Mesenchymal stem cell (in vitro differentiated cells and primary cell): ENCODE measurements at regions not wholly inside any gene's neighbourhood (a gene's known extent, or its start where the extent isn't known, plus 50 kb on each side); places are given as distances from the start of the nearest gene placed in this dataset.
"Not testable (repeated sequence)": the region's sequence is repeated elsewhere in the genome, so short reads cannot be mapped to it uniquely, and the experiment has no call there.

Experiments used
- DNase-seq: peaks from one replicate; pipeline ENCODE4 v3.0.0-alpha.2; 2013
- H2AFZ ChIP-seq: one replicate; pipeline ENCODE4 v1.6.1; 2013; ENCODE audit warnings: low read depth, mild to moderate bottlenecking, control low read depth, inconsistent platforms, low read length, moderate library complexity
- H2AK5ac ChIP-seq: 2 replicates; pipeline ENCODE4 v1.6.1; 2013; ENCODE audit warnings: low read length, moderate library complexity, mild to moderate bottlenecking, inconsistent platforms; ENCODE audit not compliant: severe bottlenecking
- H2BK120ac ChIP-seq: one replicate; pipeline ENCODE4 v1.6.1; 2013; ENCODE audit warnings: low read depth, mild to moderate bottlenecking, inconsistent platforms, low read length, moderate library complexity
- H2BK12ac ChIP-seq, 2 experiments: one replicate each; pipeline ENCODE4 v1.6.1; 2013; ENCODE audit warnings: inconsistent platforms in 2 of 2, low read length in 2 of 2, mild to moderate bottlenecking in 2 of 2, moderate library complexity in 2 of 2, control low read depth in 1 of 2
- H2BK15ac ChIP-seq: one replicate; pipeline ENCODE4 v1.6.1; 2013; ENCODE audit warnings: mild to moderate bottlenecking, low read depth, inconsistent platforms; ENCODE audit not compliant: poor library complexity, severe bottlenecking
- H2BK5ac ChIP-seq: 2 replicates; pipeline ENCODE4 v1.6.1; 2013; ENCODE audit warnings: low read depth, mild to moderate bottlenecking, low read length, control low read depth, inconsistent platforms; ENCODE audit not compliant: poor library complexity, severe bottlenecking
- H3K14ac ChIP-seq, 2 experiments: one replicate each; pipeline ENCODE4 v1.6.1; 2013; ENCODE audit warnings: inconsistent platforms in 2 of 2, low read length in 2 of 2, control low read depth in 1 of 2, mild to moderate bottlenecking in 1 of 2, moderate library complexity in 1 of 2
- H3K18ac ChIP-seq, 2 experiments: one replicate each; pipeline ENCODE4 v1.6.1; 2013; ENCODE audit warnings: inconsistent platforms in 2 of 2, low read length in 2 of 2, control low read depth in 1 of 2, low read depth in 1 of 2, mild to moderate bottlenecking in 1 of 2
- H3K23ac ChIP-seq, 2 experiments: one replicate each; pipeline ENCODE4 v1.6.1; 2013; ENCODE audit warnings: inconsistent platforms in 2 of 2, low read length in 2 of 2, mild to moderate bottlenecking in 2 of 2, moderate library complexity in 2 of 2, control low read depth in 1 of 2
- H3K27ac ChIP-seq: 2 replicates; pipeline ENCODE4 v1.5.1; 2013; ENCODE audit warnings: mild to moderate bottlenecking, moderate library complexity, low read length, control low read depth, inconsistent platforms; ENCODE audit not compliant: poor library complexity, severe bottlenecking
- H3K27me3 ChIP-seq, 2 experiments: 2 replicates each; pipeline versions ENCODE4 v1.6.1 to v1.7.0; 2013; ENCODE audit warnings: low read length in 2 of 2, mild to moderate bottlenecking in 2 of 2, moderate library complexity in 2 of 2, control low read depth in 1 of 2, inconsistent platforms in 1 of 2; ENCODE audit not compliant: control insufficient read depth in 1 of 2, insufficient read depth in 1 of 2
- H3K36me3 ChIP-seq, 2 experiments: 2 replicates each; pipeline versions ENCODE4 v1.6.1 to v1.7.0; 2013; ENCODE audit warnings: low read length in 2 of 2, control low read depth in 1 of 2, inconsistent platforms in 1 of 2, low read depth in 1 of 2, mild to moderate bottlenecking in 1 of 2; ENCODE audit not compliant: insufficient read depth in 2 of 2, control insufficient read depth in 1 of 2
- H3K4ac ChIP-seq, 2 experiments: one replicate each; pipeline ENCODE4 v1.6.1; 2013; ENCODE audit warnings: inconsistent platforms in 2 of 2, low read length in 2 of 2, mild to moderate bottlenecking in 2 of 2, moderate library complexity in 2 of 2, control low read depth in 1 of 2, low read depth in 1 of 2
- H3K4me1 ChIP-seq: 2 replicates; pipeline ENCODE4 v1.6.1; 2013; ENCODE audit warnings: low read depth, low read length, control low read depth; ENCODE audit not compliant: control insufficient read depth, insufficient read depth
- H3K4me2 ChIP-seq: 2 replicates; pipeline ENCODE4 v1.6.1; 2013; ENCODE audit warnings: low read length, mild to moderate bottlenecking, inconsistent platforms; ENCODE audit not compliant: poor library complexity, severe bottlenecking
- H3K4me3 ChIP-seq, 2 experiments: 2 replicates each; pipeline versions ENCODE4 v1.5.1 to v1.7.0; 2013; ENCODE audit warnings: low read length in 2 of 2, mild to moderate bottlenecking in 2 of 2, control low read depth in 1 of 2, low read depth in 1 of 2; ENCODE audit not compliant: insufficient read depth in 1 of 2
- H3K79me1 ChIP-seq: replicated peaks from 2 replicates; pipeline ENCODE4 v1.6.1; 2013; ENCODE audit warnings: mild to moderate bottlenecking, control low read depth, low read length, inconsistent platforms; ENCODE audit not compliant: poor library complexity, severe bottlenecking
- H3K9ac ChIP-seq: 2 replicates; pipeline ENCODE4 v1.7.0; 2013; ENCODE audit warnings: mild to moderate bottlenecking, low read length, moderate library complexity
- H3K9me3 ChIP-seq: 2 replicates; pipeline ENCODE4 v1.7.0; 2013; ENCODE audit warnings: mild to moderate bottlenecking, low read length; ENCODE audit not compliant: control insufficient read depth
- H4K8ac ChIP-seq: one replicate; pipeline ENCODE4 v1.6.1; 2013; ENCODE audit warnings: inconsistent platforms, mild to moderate bottlenecking, low read length, moderate library complexity
- H4K91ac ChIP-seq: one replicate; pipeline ENCODE4 v1.6.1; 2013; ENCODE audit warnings: mild to moderate bottlenecking, low read length, inconsistent platforms
- WGBS: methylation state at CpG from one replicate; pipeline ENCODE4 v1.1.7; 2013; ENCODE audit warnings: mixed read lengths; 5-methylcytosine and 5-hydroxymethylcytosine counted together

GRCh38 chr2:53586733-53587612 lies 180.6 kb upstream of the CHAC2 start:
- not testable (repeated sequence) for DNase-seq, H4K8ac ChIP-seq, H3K4me1 ChIP-seq, H2BK15ac ChIP-seq, H4K91ac ChIP-seq, H3K9me3 ChIP-seq, H3K79me1 ChIP-seq, H2AK5ac ChIP-seq, H3K27me3 ChIP-seq, H3K27ac ChIP-seq, H3K9ac ChIP-seq, H3K4me3 ChIP-seq, H2BK12ac ChIP-seq, H3K4ac ChIP-seq, H2BK5ac ChIP-seq, H3K23ac ChIP-seq, H3K14ac ChIP-seq, H2BK120ac ChIP-seq, H3K18ac ChIP-seq, H3K36me3 ChIP-seq, H3K4me2 ChIP-seq, H2AFZ ChIP-seq
- WGBS: 79% methylated on average over 31 of the region's 38 CpGs

- Histone ChIP-seq H3K4me2 (no peak overlapping the region), H3K79me1 (no peaks in the 10 kb centered on the region), H2BK15ac (no peak overlapping the region), H4K8ac (no peak overlapping the region), H3K18ac (no peak overlapping the region), H3K9me3 (no peaks in the 10 kb centered on the region), H3K23ac (no peak overlapping the region), H2BK5ac (no peak overlapping the region), H3K4ac (no peak overlapping the region), H3K9ac (no peak overlapping the region), H3K4me3 (no peak overlapping the region), H3K27me3 (no peaks in the 10 kb centered on the region), H3K27ac (no peak overlapping the region), H4K91ac (no peak overlapping the region), H2AK5ac (no peak overlapping the region), H3K4me1 (no peaks in the 10 kb centered on the region), H2BK12ac (no peak overlapping the region), H2AFZ (no peak overlapping the region), H3K36me3 (no peaks in the 10 kb centered on the region), H3K14ac (no peak overlapping the region), H2BK120ac (no peak overlapping the region)
- no peak for DNase-seq
- 80% methylated on average over 4 of the region's 5 CpGs for WGBS
Measured at GRCh38 chr2:53584986-53585385, 182.6 kb upstream of the CHAC2 start.

- no peaks in the 10 kb centered on the region for H3K27me3 ChIP-seq
- H4K91ac ChIP-seq: no peak overlapping the region
- no peaks in the 10 kb centered on the region for H3K36me3 ChIP-seq
- H2BK15ac ChIP-seq: no peak overlapping the region
- H2AFZ ChIP-seq: no peak overlapping the region
- no peak overlapping the region for H2BK120ac ChIP-seq
- H4K8ac ChIP-seq: no peak overlapping the region
- DNase-seq: no peak
- no peak overlapping the region for H3K4ac ChIP-seq
- H3K23ac ChIP-seq: no peak overlapping the region
- no peaks in the 10 kb centered on the region for H3K4me1 ChIP-seq
- no peak overlapping the region for H3K14ac ChIP-seq
- H3K9me3 ChIP-seq: no peaks in the 10 kb centered on the region
- H2BK12ac ChIP-seq: no peak overlapping the region
- H3K9ac ChIP-seq: no peak overlapping the region
- WGBS: 86% methylated on average over 3 of the region's 3 CpGs
- no peak overlapping the region for H3K4me3 ChIP-seq
- H3K27ac ChIP-seq: no peak overlapping the region
- no peak overlapping the region for H3K4me2 ChIP-seq
- no peaks in the 10 kb centered on the region for H3K79me1 ChIP-seq
- H2AK5ac ChIP-seq: no peak overlapping the region
- H2BK5ac ChIP-seq: no peak overlapping the region
- H3K18ac ChIP-seq: no peak overlapping the region
Measured at GRCh38 chr2:53583583-53583982, 184.0 kb upstream of the CHAC2 start.

DNA sequence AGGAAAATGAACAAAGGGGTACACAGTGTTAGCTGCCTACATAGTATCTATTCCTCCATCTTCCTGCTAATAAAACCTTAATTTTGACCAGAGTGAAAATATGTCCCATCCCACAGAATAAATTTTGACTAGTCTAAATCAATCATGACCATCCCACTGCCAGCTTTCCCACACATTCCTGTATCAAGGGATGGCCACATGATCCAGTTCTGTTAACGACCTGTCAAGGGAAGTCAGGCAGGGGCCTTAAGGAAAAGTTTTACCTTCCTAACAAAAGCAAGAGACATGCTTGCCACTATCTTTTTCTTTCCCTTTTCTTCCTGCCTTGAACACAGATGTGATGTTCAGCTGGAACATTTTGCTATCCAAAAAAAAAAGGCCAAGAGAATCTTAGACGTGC lies 185.0 kb upstream of the CHAC2 start:
- Histone ChIP-seq H2AFZ (no peak overlapping the region), H3K4ac (no peak overlapping the region), H2AK5ac (no peak overlapping the region), H3K79me1 (no peaks in the 10 kb centered on the region), H3K9me3 (no peaks in the 10 kb centered on the region), H4K91ac (no peak overlapping the region), H3K18ac (no peak overlapping the region), H3K4me1 (no peaks in the 10 kb centered on the region), H2BK5ac (no peak overlapping the region), H4K8ac (no peak overlapping the region), H3K4me2 (no peak overlapping the region), H3K27me3 (no peaks in the 10 kb centered on the region), H3K9ac (no peak overlapping the region), H3K4me3 (no peak overlapping the region), H2BK12ac (no peak overlapping the region), H3K23ac (no peak overlapping the region), H3K14ac (no peak overlapping the region), H3K36me3 (no peaks in the 10 kb centered on the region), H2BK15ac (no peak overlapping the region), H2BK120ac (no peak overlapping the region), H3K27ac (no peak overlapping the region)
- DNase-seq: no peak
- 78% methylated on average over 1 of the region's 2 CpGs for WGBS
